ENCODE measurements at regions not wholly inside any gene's neighbourhood (a gene's known extent, or its start where the extent isn't known, plus 50 kb on each side); places are given as distances from the start of the nearest gene placed in this dataset.
A peak's percentile ranks its signal among the peaks of the same experiment; 100 is the strongest.
"Not testable (repeated sequence)": the region's sequence is repeated elsewhere in the genome, so short reads cannot be mapped to it uniquely, and the experiment has no call there.

- no peak for DNase-seq
Measured at GRCh38 chr3:72077473-72078259, 292.7 kb upstream of the PROK2 start.

GRCh38 chr3:72075848-72076247 is 290.9 kb upstream of the PROK2 start:
- DNase-seq = not testable (repeated sequence)

- DNase-seq = no peak
Measured at GRCh38 chr3:72071624-72072023, 286.7 kb upstream of the PROK2 start.

- no peak for DNase-seq
Measured at GRCh38 chr3:72070005-72070404, 285.1 kb upstream of the PROK2 start.

GRCh38 chr3:72069543-72069942 is 284.6 kb upstream of the PROK2 start:
- DNase-seq = no peak

GRCh38 chr3:72068621-72069020 is 283.7 kb upstream of the PROK2 start:
- no peak for DNase-seq

GRCh38 chr3:72067721-72068120 is 282.8 kb upstream of the PROK2 start:
- DNase-seq = no peak

GRCh38 chr3:72065872-72066641 is 281.1 kb upstream of the PROK2 start:
- no peak for DNase-seq

- no peak for DNase-seq
Measured at GRCh38 chr3:72065236-72065635, 280.3 kb upstream of the PROK2 start.

GRCh38 chr3:72064727-72065126 is 279.8 kb upstream of the PROK2 start:
- DNase-seq = not testable (repeated sequence)

- DNase-seq = no peak
Measured at GRCh38 chr3:72062017-72062416, 277.1 kb upstream of the PROK2 start.

GRCh38 chr3:72060447-72061034 is 275.6 kb upstream of the PROK2 start:
- DNase-seq = no peak

- DNase-seq = peak in 9 of 14 donors; percentile 4 to 99 (median 28)
Measured at GRCh38 chr3:72058493-72059081, 273.6 kb upstream of the PROK2 start.

- DNase-seq = peak in 2 of 14 donors; percentile 45 to 92
Measured at GRCh38 chr3:72055436-72055835, 270.5 kb upstream of the PROK2 start.

- DNase-seq = no peak
Measured at GRCh38 chr3:72054976-72055375, 270.0 kb upstream of the PROK2 start.

- DNase-seq = no peak
Measured at GRCh38 chr3:72052841-72053409, 268.0 kb upstream of the PROK2 start.

GRCh38 chr3:72050771-72051170 is 265.8 kb upstream of the PROK2 start:
- no peak for DNase-seq

- DNase-seq = no peak
Measured at GRCh38 chr3:72050048-72050632, 265.2 kb upstream of the PROK2 start.

- no peak for DNase-seq
Measured at GRCh38 chr3:72049300-72049699, 264.4 kb upstream of the PROK2 start.

GRCh38 chr3:72048873-72049272 is 263.9 kb upstream of the PROK2 start:
- DNase-seq = no peak

- no peak for DNase-seq
Measured at GRCh38 chr3:72047221-72047871, 262.4 kb upstream of the PROK2 start.
